Vagina (tissue), 2 donors: ENCODE measurements at regions not wholly inside any gene's neighbourhood (a gene's known extent, or its start where the extent isn't known, plus 50 kb on each side); places are given as distances from the start of the nearest gene placed in this dataset.

Source experiments
- CTCF ChIP-seq, 3 experiments: fragments of 450-650 bp in 2 of 3; fragments of 200-600 bp in 1 of 3; sonication (generic) in 1 of 3; IDR thresholded peaks; one replicate each; pipeline ENCODE4 v1.5.1; 2017 to 2019; ENCODE audit warnings: antibody characterized with exemption in 3 of 3, mild to moderate bottlenecking in 2 of 3, moderate library complexity in 2 of 3
- POLR2AphosphoS5 ChIP-seq, 2 donors: sonication (generic); formaldehyde crosslinking; IDR thresholded peaks; one replicate each; pipeline ENCODE4 v1.9.0; 2017; ENCODE audit warnings: antibody characterized with exemption in 2 of 2, mild to moderate bottlenecking in 2 of 2, low read depth in 1 of 2; ENCODE audit not compliant: insufficient read depth in 1 of 2

- TF ChIP-seq POLR2AphosphoS5 (IDR thresholded peaks at IDR 0.05; ENCODE audit: insufficient read depth in 1 of 2, low read depth in 1 of 2) (no peak), CTCF (IDR thresholded peaks at IDR 0.05) (no peak)
Measured at GRCh38 chr2:111689941-111690340, 194.1 kb downstream of the ANAPC1 start.
